OCI-LY1 (cell line): ENCODE measurements at regions not wholly inside any gene's neighbourhood (a gene's known extent, or its start where the extent isn't known, plus 50 kb on each side); places are given as distances from the start of the nearest gene placed in this dataset.

ENCODE experiments used
- H2AFZ ChIP-seq: fragments of 200-600 bp; sonication (generic), shearing (Covaris generic); 2 replicates; pipeline ENCODE4 v1.6.0; 2014; ENCODE audit warnings: antibody characterized with exemption, mild to moderate bottlenecking, low read length
- H3F3A ChIP-seq: fragments of 200-600 bp; sonication (generic), shearing (Covaris generic); 2 replicates; pipeline ENCODE4 v1.6.0; 2014; ENCODE audit warnings: mild to moderate bottlenecking, antibody characterized with exemption, low read length, moderate library complexity; ENCODE audit not compliant: insufficient read depth
- H3K27ac ChIP-seq: fragments of 200-600 bp; sonication (generic); 2 replicates; pipeline ENCODE4 v1.5.1; 2014; ENCODE audit warnings: low read length, mixed run types, mild to moderate bottlenecking, low read depth; ENCODE audit not compliant: poor library complexity, severe bottlenecking
- H3K27me3 ChIP-seq: fragments of 200-600 bp; sonication (generic); 2 replicates; pipeline ENCODE4 v1.6.0; 2014; ENCODE audit warnings: antibody characterized with exemption, mild to moderate bottlenecking, low read length, moderate library complexity; ENCODE audit not compliant: insufficient read depth
- H3K36me3 ChIP-seq: fragments of 200-600 bp; sonication (generic); 2 replicates; pipeline ENCODE4 v1.6.1; 2014; ENCODE audit warnings: mild to moderate bottlenecking, antibody characterized with exemption, low read length, moderate library complexity, mixed read lengths; ENCODE audit not compliant: insufficient read depth
- H3K4me1 ChIP-seq: fragments of 200-600 bp; sonication (generic); 2 replicates; pipeline ENCODE4 v1.5.1; 2014; ENCODE audit warnings: mild to moderate bottlenecking, low read length, moderate library complexity; ENCODE audit not compliant: insufficient read depth, severe bottlenecking
- H3K4me2 ChIP-seq: fragments of 200-600 bp; sonication (generic), shearing (Covaris generic); 2 replicates; pipeline ENCODE4 v1.6.1; 2014; ENCODE audit warnings: low read length
- H3K4me3 ChIP-seq: fragments of 200-600 bp; sonication (generic); 2 replicates; pipeline ENCODE4 v1.5.1; 2014; ENCODE audit warnings: low read length, low read depth, mild to moderate bottlenecking, mixed read lengths; ENCODE audit not compliant: poor library complexity, severe bottlenecking
- H3K79me2 ChIP-seq: fragments of 200-600 bp; shearing (Covaris generic); 2 replicates; pipeline ENCODE4 v1.6.1; 2016; ENCODE audit warnings: mixed run types, low read length, mixed read lengths; ENCODE audit not compliant: insufficient read depth
- H3K9ac ChIP-seq: fragments of 200-600 bp; sonication (generic), shearing (Covaris generic); 2 replicates; pipeline ENCODE4 v1.6.1; 2014; ENCODE audit warnings: mild to moderate bottlenecking, low read length, mixed read lengths
- H3K9me2 ChIP-seq: fragments of 200-600 bp; sonication (generic), shearing (Covaris generic); 2 replicates; pipeline ENCODE4 v1.6.1; 2014; ENCODE audit warnings: low read depth, mild to moderate bottlenecking, low read length, mixed read lengths
- H3K9me3 ChIP-seq: fragments of 200-600 bp; shearing (Covaris generic); 2 replicates; pipeline ENCODE4 v1.6.1; 2014; ENCODE audit warnings: low read length, mixed read lengths
- H4K20me1 ChIP-seq: fragments of 200-600 bp; sonication (generic), shearing (Covaris generic); 2 replicates; pipeline ENCODE4 v1.6.0; 2016; ENCODE audit warnings: mild to moderate bottlenecking, low read length; ENCODE audit not compliant: insufficient read depth
- CTCF ChIP-seq: fragments of 200-600 bp; sonication (generic), shearing (Covaris generic); IDR thresholded peaks from 2 replicates; pipeline ENCODE4 v1.5.1; 2017; ENCODE audit warnings: mild to moderate bottlenecking, antibody characterized with exemption, low read length, moderate library complexity, mixed read lengths
- EZH2 ChIP-seq: fragments of 200-600 bp; sonication (generic), shearing (Covaris generic); IDR thresholded peaks from 2 replicates; pipeline ENCODE4 v1.8.0; 2017; ENCODE audit warnings: borderline replicate concordance, mixed run types, mild to moderate bottlenecking, antibody characterized with exemption, low read length, moderate library complexity, mixed read lengths

- peaks cover 8% of the 10 kb centered on the region for H3K4me1 ChIP-seq
- no peak overlapping the region for H3K4me3 ChIP-seq
- H3K79me2 ChIP-seq, result no peaks in the 10 kb centered on the region
- no peak overlapping the region for H3K9ac ChIP-seq
- no peaks in the 10 kb centered on the region for H3K36me3 ChIP-seq
- H3K27me3 ChIP-seq, result no peaks in the 10 kb centered on the region
- no peak overlapping the region for H3K27ac ChIP-seq
- no peak overlapping the region for H3K4me2 ChIP-seq
- H3F3A ChIP-seq, result no peaks in the 10 kb centered on the region
- no peak overlapping the region for H2AFZ ChIP-seq
- H3K9me2 ChIP-seq, result no peaks in the 10 kb centered on the region
- H4K20me1 ChIP-seq, result no peaks in the 10 kb centered on the region
- H3K9me3 ChIP-seq, result no peaks in the 10 kb centered on the region
- TF ChIP-seq EZH2 (no peak), CTCF (no peak)
Observed at GRCh38 chr14:41482861-41483260, 123.8 kb upstream of the LRFN5 start.

GRCh38 chr14:41476526-41476925, 130.2 kb upstream of the LRFN5 start:
- Histone ChIP-seq H3K4me1 (no peaks in the 10 kb centered on the region), H3K9me2 (no peaks in the 10 kb centered on the region), H3K79me2 (no peaks in the 10 kb centered on the region), H3K9ac (no peak overlapping the region), H3K27me3 (no peaks in the 10 kb centered on the region), H3F3A (no peaks in the 10 kb centered on the region), H3K4me2 (no peak overlapping the region), H4K20me1 (no peaks in the 10 kb centered on the region), H3K4me3 (no peak overlapping the region), H3K9me3 (no peaks in the 10 kb centered on the region), H3K27ac (no peak overlapping the region), H3K36me3 (no peaks in the 10 kb centered on the region), H2AFZ (no peak overlapping the region)
- no peak for TF ChIP-seq CTCF
- no peak for TF ChIP-seq EZH2

- Histone ChIP-seq H3K36me3 (no peaks in the 10 kb centered on the region), H3K4me2 (no peak overlapping the region), H3K9me3 (no peaks in the 10 kb centered on the region), H3K4me3 (no peak overlapping the region), H4K20me1 (no peaks in the 10 kb centered on the region), H3K9ac (no peak overlapping the region), H2AFZ (no peak overlapping the region), H3K9me2 (no peaks in the 10 kb centered on the region), H3K4me1 (no peaks in the 10 kb centered on the region), H3K27ac (no peak overlapping the region), H3K27me3 (no peaks in the 10 kb centered on the region), H3F3A (no peaks in the 10 kb centered on the region), H3K79me2 (no peaks in the 10 kb centered on the region)
- TF ChIP-seq EZH2, result no peak
- TF ChIP-seq CTCF, result no peak
Observed at GRCh38 chr14:41461380-41461779, 145.3 kb upstream of the LRFN5 start.
